Left lung (tissue), 4 donors: ENCODE measurements at regions not wholly inside any gene's neighbourhood (a gene's known extent, or its start where the extent isn't known, plus 50 kb on each side); places are given as distances from the start of the nearest gene placed in this dataset.
"Not testable (repeated sequence)": the region's sequence is repeated elsewhere in the genome, so short reads cannot be mapped to it uniquely, and the experiment has no call there.

Experiments
- ATAC-seq: fragments of 200-7000 bp; cut with Tn5 transposase; one replicate; pipeline ENCODE4 v1.9.1; 2020; ENCODE audit warnings: moderate library complexity
- DNase-seq, 4 donors: peaks; one replicate each; pipeline ENCODE4 v3.0.0-alpha.2; 2013 to 2020
- H3K27ac ChIP-seq, 2 donors: fragments of 200-600 bp; sonication (generic) in 1 of 2; one replicate each; pipeline versions ENCODE4 v1.5.0 to v1.8.0; 2020 to 2021
- H3K27me3 ChIP-seq, 2 donors: fragments of 200-600 bp; sonication (generic) in 1 of 2; one replicate each; pipeline versions ENCODE4 v1.5.0 to v1.8.0; 2020 to 2021
- H3K36me3 ChIP-seq, 2 donors: fragments of 200-600 bp; sonication (generic) in 1 of 2; one replicate each; pipeline versions ENCODE4 v1.5.0 to v1.8.0; 2020 to 2021
- H3K4me1 ChIP-seq, 2 donors: fragments of 200-600 bp; one replicate each; pipeline ENCODE4 v1.8.0; 2021
- H3K4me3 ChIP-seq, 2 donors: fragments of 200-600 bp; sonication (generic) in 1 of 2; one replicate each; pipeline versions ENCODE4 v1.5.0 to v1.8.0; 2020 to 2021; ENCODE audit warnings: mild to moderate bottlenecking in 1 of 2
- H3K9me3 ChIP-seq, 2 donors: fragments of 200-600 bp; sonication (generic) in 1 of 2; one replicate each; pipeline versions ENCODE4 v1.5.0 to v1.8.0; 2020 to 2021
- CTCF ChIP-seq, 2 donors: fragments of 200-600 bp; sonication (generic) in 1 of 2; IDR thresholded peaks; one replicate each; pipeline versions ENCODE4 v1.5.0 to v1.8.0; 2021; ENCODE audit warnings: antibody characterized with exemption in 2 of 2
- intact Hi-C, 2 donors: fragments of 100-400 bp; cut with DNase I; formaldehyde crosslinking; loops; one replicate each; pipeline versions ENCODE4 v1.11.2 to v1.14.2; 2022
- donor health status: DM: no; HTN: yes; CAD: no.
- donor health status: DM: no; HTN: no; CAD: no.

- no peaks in the 10 kb centered on the region for H3K4me1 ChIP-seq
- ATAC-seq (no peak), DNase-seq (no peak)
- H3K9me3 ChIP-seq = no peaks in the 10 kb centered on the region
- no peak overlapping the region for H3K4me3 ChIP-seq
- H3K27me3 ChIP-seq = no peaks in the 10 kb centered on the region
- no peaks in the 10 kb centered on the region for H3K36me3 ChIP-seq
- no peak overlapping the region for H3K27ac ChIP-seq
- intact Hi-C loops = no loop called here
- TF ChIP-seq CTCF (IDR thresholded peaks at IDR 0.05) = no peak
These were observed 84.1 kb downstream of the MAB21L3 start for GRCh38 chr1:116195077-116195868.

DNA sequence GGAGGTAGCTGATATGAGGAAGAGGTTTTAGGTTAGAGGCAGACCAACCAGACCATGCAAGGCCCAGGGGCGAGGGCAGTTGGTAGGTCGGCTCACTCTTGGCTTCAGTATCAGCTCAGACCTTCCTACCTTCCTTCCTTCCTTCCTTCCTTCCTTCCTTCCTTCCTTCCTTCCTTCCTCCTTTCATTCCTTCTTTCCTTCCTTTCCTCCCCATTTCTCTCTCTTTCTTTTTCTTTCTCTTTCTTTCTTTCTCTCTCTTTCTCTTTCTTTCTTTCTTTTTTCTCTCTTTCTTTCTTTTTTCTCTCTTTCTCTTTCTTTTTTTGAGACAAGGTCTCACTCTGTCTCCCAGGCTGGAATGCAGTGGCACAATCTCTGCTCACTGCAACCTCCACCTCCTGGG, 89.1 kb downstream of the MAB21L3 start:
- H3K36me3 ChIP-seq, H3K9me3 ChIP-seq, H3K27ac ChIP-seq, ATAC-seq, H3K4me3 ChIP-seq, H3K4me1 ChIP-seq, intact Hi-C loops, DNase-seq, H3K27me3 ChIP-seq: not testable (repeated sequence)

GRCh38 chr1:116201911-116202310, 90.7 kb downstream of the MAB21L3 start:
- Histone ChIP-seq H3K36me3 (no peaks in the 10 kb centered on the region), H3K4me3 (no peak overlapping the region), H3K4me1 (no peaks in the 10 kb centered on the region), H3K9me3 (no peaks in the 10 kb centered on the region), H3K27me3 (no peaks in the 10 kb centered on the region), H3K27ac (no peak overlapping the region)
- intact Hi-C loops = no loop called here
- DNase-seq (no peak), ATAC-seq (no peak)
- TF ChIP-seq CTCF (IDR thresholded peaks at IDR 0.05) = no peak

DNA sequence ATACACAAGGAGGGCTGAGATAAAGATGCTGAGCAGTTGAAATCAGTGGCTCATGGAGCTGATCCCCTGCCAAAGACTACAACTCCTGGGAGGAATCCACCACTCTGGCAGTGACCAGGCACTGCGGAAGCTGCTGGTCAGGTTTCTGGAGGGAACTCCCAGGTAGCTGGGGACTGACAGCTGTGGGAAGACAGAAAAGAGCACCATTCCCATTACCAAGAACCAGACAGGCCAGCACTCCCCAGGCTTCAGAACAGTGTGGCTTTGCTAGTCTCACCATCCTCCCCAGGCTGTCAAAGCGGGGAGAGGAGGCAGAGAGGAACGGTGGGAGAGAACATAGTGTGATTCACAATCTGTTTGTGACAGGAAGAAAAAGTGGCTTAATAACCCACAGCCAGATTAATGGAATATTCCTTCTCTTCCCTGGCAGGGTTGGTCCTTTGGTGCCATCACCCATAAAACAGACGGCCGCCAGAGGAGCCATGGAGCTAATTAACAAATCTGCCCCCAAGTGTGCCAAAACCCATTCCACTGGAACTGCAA, 92.1 kb downstream of the MAB21L3 start:
- DNase-seq (no peak), ATAC-seq (no peak)
- no peaks in the 10 kb centered on the region for H3K36me3 ChIP-seq
- H3K27ac ChIP-seq = no peak overlapping the region
- no peak overlapping the region for H3K4me3 ChIP-seq
- no peaks in the 10 kb centered on the region for H3K9me3 ChIP-seq
- H3K4me1 ChIP-seq = no peaks in the 10 kb centered on the region
- intact Hi-C loops = no loop called here
- no peak for TF ChIP-seq CTCF (IDR thresholded peaks at IDR 0.05)
- H3K27me3 ChIP-seq = no peaks in the 10 kb centered on the region

GRCh38 chr1:116203920-116204319, 92.7 kb downstream of the MAB21L3 start:
- H3K27me3 ChIP-seq = no peaks in the 10 kb centered on the region

More at GRCh38 chr1:116203920-116204319, 92.7 kb downstream of the MAB21L3 start:
- intact Hi-C loops = no loop called here
- no peaks in the 10 kb centered on the region for H3K36me3 ChIP-seq
- no peak overlapping the region for H3K4me3 ChIP-seq
- no peak for ATAC-seq
- no peak for DNase-seq
- H3K4me1 ChIP-seq = no peaks in the 10 kb centered on the region
- no peak overlapping the region for H3K27ac ChIP-seq
- H3K9me3 ChIP-seq = no peaks in the 10 kb centered on the region
- no peak for TF ChIP-seq CTCF (IDR thresholded peaks at IDR 0.05)
